Left forelimb (tissue), 1 donor: ENCODE measurements at regions not wholly inside any gene's neighbourhood (a gene's known extent, or its start where the extent isn't known, plus 50 kb on each side); places are given as distances from the start of the nearest gene placed in this dataset.

Experiments
- DNase-seq: peaks from one replicate; pipeline ENCODE4 v3.0.0-alpha.2; 2018; ENCODE audit warnings: low spot score

DNA sequence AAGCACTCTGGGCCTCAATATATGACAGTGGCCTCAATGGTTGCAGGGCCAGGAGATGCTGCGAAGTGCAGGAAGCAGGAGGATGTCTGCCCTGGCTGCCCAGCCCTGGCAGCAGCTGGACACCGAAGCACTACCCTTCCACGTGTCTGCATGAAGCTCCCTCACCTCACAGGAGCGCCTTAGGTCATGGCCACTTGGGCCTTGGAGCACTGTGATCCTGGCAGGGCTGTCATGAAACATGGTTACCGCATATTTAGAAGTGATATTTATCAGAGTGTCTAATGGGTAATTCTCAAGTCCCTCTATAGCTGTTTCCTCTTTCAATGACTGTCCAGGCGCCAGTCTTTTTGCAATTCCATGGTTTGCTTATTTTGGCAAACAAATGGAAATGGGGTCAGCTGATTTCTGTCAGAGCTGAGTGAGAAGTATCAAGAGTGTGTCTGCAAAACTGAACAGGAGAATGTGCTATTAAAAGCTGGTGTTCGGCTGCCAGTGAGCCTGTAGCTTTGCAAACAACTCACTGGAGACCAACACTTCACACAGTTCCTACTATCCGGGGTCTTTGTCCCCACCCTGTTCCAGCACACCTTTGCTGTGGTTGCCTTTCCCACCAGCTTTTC, 285.9 kb downstream of the KIF4B start:
- no peak for DNase-seq

- DNase-seq, result no peak
Observed at GRCh38 chr5:155303120-155303519, 289.6 kb downstream of the KIF4B start.

DNA sequence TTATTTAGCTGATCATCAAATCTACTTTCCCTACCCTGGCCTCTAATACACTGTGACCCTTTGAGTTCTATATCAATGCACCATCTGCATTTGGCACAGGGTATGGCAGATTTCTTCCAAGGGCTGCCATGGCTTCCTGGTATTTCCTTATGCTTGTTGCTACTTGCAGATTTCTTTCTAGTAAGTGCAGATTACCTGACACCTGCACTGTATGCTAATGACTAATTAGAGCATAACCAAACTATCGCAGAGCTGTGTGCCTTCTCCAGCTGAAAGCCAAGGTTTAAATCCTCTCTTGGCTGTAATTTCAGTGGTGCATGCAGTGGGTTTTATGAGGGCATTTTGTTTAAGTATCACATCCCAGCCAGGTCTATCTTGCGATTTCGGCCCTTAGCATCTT, 293.7 kb downstream of the KIF4B start:
- DNase-seq, result no peak

DNA sequence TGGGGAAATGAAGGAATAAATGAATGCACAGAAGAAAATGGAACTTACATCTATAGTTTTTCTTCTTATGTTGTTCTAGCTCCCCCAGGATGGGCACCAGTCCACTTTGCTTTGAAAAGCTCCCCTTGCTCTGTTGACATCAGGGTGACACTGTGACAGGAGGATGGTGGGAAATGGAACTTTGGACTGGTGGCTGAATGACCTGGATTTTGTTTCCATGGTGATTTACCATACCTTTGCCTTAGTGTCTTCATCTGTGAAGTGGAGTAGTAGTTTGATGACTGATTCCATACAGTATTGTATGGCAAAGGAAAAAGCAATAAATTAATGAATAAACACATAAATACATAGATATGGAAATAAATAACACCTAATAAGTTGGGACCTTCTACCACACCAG, 294.7 kb downstream of the KIF4B start:
- no peak for DNase-seq

GRCh38 chr5:155309021-155309746, 295.6 kb downstream of the KIF4B start:
- no peak for DNase-seq

GRCh38 chr5:155311721-155312120, 298.2 kb downstream of the KIF4B start:
- DNase-seq, result no peak

DNA sequence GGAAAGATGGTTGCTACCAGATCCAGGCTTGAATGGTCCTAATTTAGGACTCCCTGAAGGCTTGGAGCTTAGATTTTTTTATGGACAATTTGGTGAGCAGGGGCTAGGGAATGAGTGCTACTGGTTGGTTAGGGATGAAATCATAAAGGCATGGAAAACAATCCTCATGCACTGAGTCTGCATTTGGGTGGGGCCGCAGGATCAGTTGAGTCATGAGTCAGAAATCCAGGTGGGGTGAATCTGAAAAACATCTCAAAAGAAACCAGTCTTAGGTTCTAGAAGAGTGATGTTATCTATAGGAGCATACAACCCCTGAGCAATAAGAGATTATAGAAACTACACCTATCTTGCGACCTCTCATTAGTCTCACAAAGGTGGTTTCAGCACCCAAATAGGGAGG, 300.0 kb downstream of the KIF4B start:
- DNase-seq, result no peak

DNA sequence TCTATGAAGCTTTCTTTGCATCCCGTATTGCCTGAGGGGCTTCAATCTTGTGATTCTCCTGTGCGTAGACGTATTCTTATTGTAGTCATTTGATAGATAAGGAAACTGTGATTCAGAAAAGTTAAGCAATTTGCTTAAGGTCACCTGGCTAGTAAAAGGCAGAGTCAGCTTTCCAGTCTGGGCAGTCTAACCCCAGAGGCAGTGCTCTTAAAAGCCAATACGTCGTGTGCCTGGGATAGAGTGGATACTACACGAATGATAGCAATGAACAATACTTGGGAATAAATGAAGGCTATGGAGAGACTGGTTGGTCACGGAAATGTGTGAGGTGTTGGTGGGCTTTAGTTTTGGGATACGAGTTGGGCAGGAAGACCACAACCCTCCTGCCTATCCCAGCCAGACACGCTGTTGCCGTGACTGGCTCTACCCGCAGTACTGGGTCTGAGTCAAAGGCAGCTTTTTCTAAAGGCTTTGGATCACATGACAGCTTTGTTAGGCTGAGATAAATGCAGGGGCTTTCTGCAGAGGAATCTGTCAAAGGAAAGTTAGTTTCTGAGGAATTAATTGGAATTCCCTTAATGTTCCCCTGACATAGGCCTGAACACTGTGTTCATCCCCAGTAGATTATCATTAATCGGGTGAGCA, 302.6 kb downstream of the KIF4B start:
- no peak for DNase-seq

- DNase-seq, result no peak
Observed at GRCh38 chr5:155332618-155333017, 319.1 kb downstream of the KIF4B start.

DNA sequence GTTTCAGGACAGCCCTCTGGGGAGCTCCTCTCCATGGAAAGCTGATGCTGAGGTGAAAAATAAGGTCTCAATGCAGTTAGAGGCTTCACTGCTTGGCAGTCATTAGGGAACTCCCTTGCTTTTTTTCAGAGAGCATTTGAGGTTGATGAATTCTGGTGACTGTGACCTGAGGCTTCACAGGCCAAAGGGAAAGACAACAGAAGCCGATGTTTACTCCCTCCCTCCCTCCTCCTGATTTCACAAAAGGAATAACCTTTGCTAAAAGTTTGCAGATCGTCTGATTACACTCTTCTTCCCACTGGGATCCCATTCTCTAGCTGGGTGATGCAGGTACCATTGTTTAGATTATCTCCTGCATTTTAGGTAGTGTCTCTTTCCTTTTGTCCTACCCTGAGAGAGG, 329.4 kb downstream of the KIF4B start:
- no peak for DNase-seq

- no peak for DNase-seq
Observed at GRCh38 chr5:155343468-155343867, 329.9 kb downstream of the KIF4B start.

DNA sequence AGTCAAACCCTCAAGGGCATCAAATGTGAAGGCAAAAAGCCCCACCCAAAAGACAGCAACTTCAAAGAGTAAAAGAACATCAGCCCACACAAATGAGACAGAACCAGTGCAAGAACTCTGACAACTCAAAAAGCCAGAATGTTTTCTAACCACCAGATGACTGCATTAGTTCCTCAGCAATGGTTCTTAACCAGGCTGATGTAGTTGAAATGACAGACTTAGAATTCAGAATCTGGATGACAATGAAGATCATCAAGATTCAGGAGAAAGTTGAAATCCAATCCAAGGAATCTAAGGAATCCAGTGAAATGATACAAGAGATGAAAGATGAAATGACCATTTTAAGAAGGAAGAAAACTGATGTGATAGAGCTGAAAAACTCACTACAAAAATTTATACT, 339.7 kb downstream of the KIF4B start:
- DNase-seq, result no peak

GRCh38 chr5:155366096-155366495, 352.5 kb downstream of the KIF4B start:
- DNase-seq, result no peak

DNA sequence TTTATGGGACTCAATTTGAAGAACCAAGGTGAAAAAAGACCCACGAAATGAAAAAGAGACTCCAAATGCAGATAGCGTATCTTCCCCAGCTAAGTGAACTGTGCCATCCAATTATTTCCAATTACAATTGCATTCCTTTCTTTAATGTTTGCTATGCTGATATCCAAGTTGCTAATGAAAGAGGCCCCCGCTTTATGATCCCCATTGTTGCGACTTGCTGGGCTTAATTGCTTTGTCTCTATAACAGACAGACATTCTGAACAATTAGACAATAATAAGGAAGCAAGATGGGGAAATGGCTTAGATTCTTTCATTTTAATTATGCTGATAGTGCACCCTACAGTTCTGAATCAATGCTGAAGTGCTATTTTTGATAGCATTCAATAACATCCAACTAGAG, 354.3 kb downstream of the KIF4B start:
- DNase-seq, result no peak

DNA sequence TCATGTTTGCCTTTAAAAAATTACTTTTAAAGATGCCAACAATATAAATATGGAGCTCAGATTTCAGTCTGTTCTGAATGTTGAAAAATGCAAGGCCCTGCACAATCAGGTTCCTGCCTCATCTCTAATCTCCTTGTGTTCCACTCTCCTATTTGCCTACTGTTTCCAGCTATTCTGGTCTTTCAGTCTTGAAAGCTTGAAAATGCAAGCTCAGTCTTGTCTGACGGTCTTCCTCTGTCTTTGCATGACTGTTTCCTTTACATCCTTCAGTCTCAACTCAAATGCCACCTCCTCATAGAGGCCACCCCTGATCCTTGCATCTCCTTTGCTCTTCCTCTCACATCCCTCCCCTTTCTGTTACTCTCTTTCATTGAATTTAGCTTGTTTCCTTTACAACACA, 354.9 kb downstream of the KIF4B start:
- DNase-seq, result no peak

DNA sequence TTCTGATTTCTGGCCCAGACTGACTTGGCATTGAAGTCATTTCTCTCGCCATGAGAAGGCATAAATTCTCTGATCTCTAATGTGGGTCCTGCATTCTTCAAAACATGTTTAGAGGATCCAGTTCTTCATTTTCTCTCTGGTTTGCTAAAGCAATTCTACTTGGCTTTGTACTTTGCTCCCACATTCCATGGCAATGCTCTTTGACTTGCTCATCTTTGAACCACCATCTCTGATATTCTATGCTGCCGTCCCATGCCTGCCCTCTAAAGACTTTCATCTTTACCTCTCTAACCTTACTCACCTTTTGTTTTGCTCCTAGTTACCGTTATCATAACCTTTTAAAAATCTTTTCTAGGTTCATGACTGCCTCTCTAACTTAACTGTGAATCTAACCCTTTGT, 366.9 kb downstream of the KIF4B start:
- DNase-seq, result no peak

DNA sequence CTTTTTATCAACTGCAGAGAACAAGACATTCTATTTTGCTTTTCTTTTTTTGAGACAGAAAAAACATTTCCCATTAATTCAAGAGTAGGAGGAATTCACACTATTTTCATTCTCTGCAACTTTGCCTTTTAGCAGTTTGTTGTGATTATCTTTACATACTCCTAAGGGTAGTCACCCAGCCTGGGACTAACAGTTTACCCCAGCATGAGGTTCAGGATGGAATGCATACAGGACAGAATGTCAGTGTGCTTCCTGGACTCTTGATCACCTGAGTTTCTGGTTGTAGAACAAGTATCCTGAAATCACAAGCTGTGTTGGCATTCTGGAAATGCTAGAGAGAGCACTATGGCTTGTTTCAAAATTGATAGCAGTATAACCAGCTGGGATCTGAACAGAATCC, 368.1 kb downstream of the KIF4B start:
- no peak for DNase-seq

- no peak for DNase-seq
Observed at GRCh38 chr5:155389498-155389897, 375.9 kb downstream of the KIF4B start.

DNA sequence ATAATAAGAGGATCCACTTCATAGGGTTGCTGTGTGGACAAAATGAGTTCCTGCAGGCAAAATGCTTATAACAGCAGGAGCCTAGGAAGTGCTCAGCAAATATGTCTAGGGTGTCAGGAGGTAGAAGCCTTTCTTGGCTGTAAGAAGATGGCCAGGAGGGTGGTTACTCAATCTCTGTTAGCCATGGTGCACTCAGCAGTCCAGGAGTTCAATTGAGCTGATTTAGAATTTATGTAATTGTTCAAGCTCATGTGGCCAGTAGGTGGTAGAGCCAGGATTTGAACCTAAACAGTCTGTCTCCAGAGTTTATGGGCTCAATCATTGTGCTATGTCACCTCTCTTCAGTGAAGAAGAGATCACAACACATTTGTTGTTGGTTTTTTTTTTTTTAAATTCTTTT, 381.2 kb downstream of the KIF4B start:
- no peak for DNase-seq

GRCh38 chr5:155402927-155403640, 389.5 kb downstream of the KIF4B start:
- DNase-seq, result no peak

DNA sequence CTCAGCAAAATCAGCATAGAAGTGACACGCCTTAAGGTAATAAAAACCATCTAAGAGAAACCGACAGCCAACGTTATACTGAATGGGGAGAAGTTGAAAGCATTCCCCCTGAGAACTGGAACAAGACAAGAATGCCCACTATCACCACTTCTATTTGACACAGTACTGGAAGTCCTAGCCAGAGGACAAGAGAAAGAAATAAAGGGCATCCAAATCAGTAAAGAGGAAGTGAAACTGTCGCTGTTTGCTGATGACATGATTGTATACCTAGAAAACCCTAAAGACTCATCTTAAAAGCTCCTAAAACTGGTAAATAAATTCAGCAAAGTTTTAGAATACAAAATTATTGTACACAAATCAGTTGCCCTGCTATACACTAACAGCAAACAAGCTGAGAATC, 393.3 kb downstream of the KIF4B start:
- DNase-seq, result no peak

- no peak for DNase-seq
Observed at GRCh38 chr5:155408465-155408864, 394.9 kb downstream of the KIF4B start.

DNA sequence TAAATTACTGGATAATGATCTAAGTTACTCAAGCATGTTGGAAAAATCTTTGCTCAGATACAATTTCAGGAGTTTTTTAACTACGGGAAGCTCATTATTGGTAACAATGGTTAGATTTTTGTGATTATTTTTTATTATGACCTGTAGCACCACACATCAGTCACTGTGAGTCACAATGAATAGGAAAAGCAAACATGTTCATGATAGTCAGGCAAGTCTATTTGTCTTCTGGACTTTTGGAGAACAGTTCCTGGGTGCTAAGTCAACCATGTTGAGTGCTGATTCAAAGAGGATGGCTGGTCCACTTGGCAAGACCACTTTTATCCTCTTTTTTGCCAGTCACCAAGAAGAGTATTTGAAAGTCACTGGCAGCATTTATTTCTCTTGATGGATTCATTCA, 403.2 kb downstream of the KIF4B start:
- no peak for DNase-seq
